ENCODE measurements at regions not wholly inside any gene's neighbourhood (a gene's known extent, or its start where the extent isn't known, plus 50 kb on each side); places are given as distances from the start of the nearest gene placed in this dataset.

DNA sequence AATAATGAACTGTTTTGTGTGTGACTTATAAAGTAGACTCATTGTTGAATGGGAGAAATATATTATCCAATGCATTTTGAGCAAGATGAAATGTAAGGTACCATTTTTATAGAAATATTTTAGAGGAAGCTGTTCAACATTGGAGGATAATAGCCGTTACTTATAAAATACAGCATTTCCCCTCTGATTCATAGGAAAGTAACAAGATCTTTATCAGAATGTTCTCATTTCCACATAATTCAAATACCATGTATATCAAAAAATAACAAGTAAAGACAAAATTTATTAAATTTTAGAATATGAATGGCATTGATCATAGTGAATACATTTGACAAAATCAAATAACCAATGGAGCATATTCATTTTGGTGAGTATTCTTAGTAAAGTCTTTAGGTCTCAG is 346.7 kb upstream of the PTGER4 start:
- no peak overlapping the region for H3K4me3 ChIP-seq (ENCODE audit: low read depth, low read length)
- TF ChIP-seq CTCF (IDR thresholded peaks at IDR 0.05; ENCODE audit: low read depth, low read length): no peak
- peak; percentile 1 for DNase-seq (ENCODE audit: low read depth, low spot score)
- in situ Hi-C loops (cut with HindIII; ENCODE audit: low sequenced_read_pairs): no loop called here

GRCh38 chr5:40331616-40332015 is 348.1 kb upstream of the PTGER4 start:
- no peak for DNase-seq (ENCODE audit: low read depth, low spot score)
- H3K4me3 ChIP-seq (ENCODE audit: low read depth, low read length): no peak overlapping the region
- in situ Hi-C loops (cut with HindIII; ENCODE audit: low sequenced_read_pairs): no loop called here
- TF ChIP-seq CTCF (IDR thresholded peaks at IDR 0.05; ENCODE audit: low read depth, low read length): no peak

DNA sequence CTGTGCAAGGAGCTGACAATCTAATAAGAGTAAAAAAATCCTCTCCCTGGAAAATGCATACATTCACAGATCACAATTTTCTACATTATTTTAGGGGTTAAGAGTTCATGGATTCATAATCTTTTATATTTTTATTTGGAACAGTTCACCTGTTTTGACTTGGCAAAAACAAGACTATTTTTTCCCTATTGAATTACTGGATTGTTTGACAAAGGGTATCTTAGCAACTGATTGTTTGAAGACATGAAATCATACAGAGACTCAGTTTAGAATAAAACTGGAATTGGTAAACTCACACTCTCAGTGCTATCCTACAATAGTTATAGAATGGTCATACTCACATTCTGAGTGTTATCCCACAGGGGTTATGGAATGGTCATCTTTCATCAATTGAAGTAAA is 358.2 kb upstream of the PTGER4 start:
- no peak for DNase-seq (ENCODE audit: low read depth, low spot score)
- no peak overlapping the region for H3K4me3 ChIP-seq (ENCODE audit: low read depth, low read length)
- in situ Hi-C loops (cut with HindIII; ENCODE audit: low sequenced_read_pairs): no loop called here
- no peak for TF ChIP-seq CTCF (IDR thresholded peaks at IDR 0.05; ENCODE audit: low read depth, low read length)

DNA sequence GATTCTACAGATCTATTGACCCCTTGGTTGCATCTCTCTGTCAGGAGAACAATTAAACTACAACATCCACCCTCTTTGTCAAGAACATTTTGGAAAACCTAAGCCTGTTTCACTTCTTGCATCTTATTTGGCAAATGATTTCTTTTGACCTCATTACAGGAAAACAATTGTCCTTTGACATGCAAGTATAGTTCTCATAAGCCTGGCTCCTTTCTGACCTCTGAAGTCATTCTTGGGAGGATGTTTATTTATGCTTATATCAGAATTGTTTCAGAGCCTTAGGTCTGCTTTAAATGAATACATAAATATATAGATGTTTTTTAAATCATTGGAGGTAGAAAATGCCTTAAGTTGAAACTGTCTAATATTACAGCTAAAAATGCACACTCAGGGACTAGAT is 361.3 kb upstream of the PTGER4 start:
- no peak overlapping the region for H3K4me3 ChIP-seq (ENCODE audit: low read depth, low read length)
- in situ Hi-C loops (cut with HindIII; ENCODE audit: low sequenced_read_pairs): no loop called here
- no peak for TF ChIP-seq CTCF (IDR thresholded peaks at IDR 0.05; ENCODE audit: low read depth, low read length)
- no peak for DNase-seq (ENCODE audit: low read depth, low spot score)

DNA sequence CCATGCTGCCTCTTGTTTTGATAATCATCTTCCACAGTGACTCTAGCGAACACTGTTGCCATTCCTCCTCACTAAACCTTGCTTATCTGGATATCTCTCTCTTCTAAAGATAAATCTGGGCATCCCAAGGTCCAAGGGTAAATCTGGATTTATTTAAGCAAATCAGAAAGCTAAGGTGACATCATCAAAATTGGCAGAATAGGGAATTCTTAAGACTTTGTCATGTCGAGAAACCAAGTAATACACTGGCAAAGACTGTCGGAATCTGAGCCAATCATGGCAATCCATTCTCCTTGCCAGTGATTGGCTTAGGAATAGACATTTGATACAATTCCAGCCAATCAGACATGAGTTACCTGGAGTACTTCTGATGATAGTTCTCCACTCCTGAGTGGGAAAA is 362.7 kb upstream of the PTGER4 start:
- no peak for DNase-seq (ENCODE audit: low read depth, low spot score)
- in situ Hi-C loops (cut with HindIII; ENCODE audit: low sequenced_read_pairs): no loop called here
- TF ChIP-seq CTCF (IDR thresholded peaks at IDR 0.05; ENCODE audit: low read depth, low read length): no peak
- no peak overlapping the region for H3K4me3 ChIP-seq (ENCODE audit: low read depth, low read length)

- in situ Hi-C loops (cut with HindIII; ENCODE audit: low sequenced_read_pairs): no loop called here
- no peak for DNase-seq (ENCODE audit: low read depth, low spot score)
- H3K4me3 ChIP-seq (ENCODE audit: low read depth, low read length): no peak overlapping the region
- no peak for TF ChIP-seq CTCF (IDR thresholded peaks at IDR 0.05; ENCODE audit: low read depth, low read length)
Observed at GRCh38 chr5:40315126-40315525, 364.6 kb upstream of the PTGER4 start.

DNA sequence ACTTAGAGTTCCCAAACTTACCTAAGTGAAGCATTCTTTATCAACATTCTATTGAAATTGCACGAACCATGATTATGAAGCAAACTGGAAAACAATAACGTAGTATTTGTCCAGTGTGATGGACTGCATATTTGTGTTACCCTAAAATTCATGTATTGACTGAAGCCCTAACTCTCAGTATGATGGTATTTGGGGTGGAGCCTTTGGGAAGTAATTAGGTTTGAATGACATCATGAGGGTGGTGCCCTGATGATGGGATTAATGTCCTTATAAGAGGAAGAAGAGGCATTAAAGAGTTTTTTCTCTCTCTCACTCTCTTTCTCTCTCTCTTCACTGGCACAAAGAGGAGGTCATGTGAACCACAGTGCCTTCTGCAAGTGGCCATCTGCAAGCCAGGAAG is 365.4 kb upstream of the PTGER4 start:
- TF ChIP-seq CTCF (IDR thresholded peaks at IDR 0.05; ENCODE audit: low read depth, low read length): no peak
- in situ Hi-C loops (cut with HindIII; ENCODE audit: low sequenced_read_pairs): no loop called here
- no peak for DNase-seq (ENCODE audit: low read depth, low spot score)
- no peak overlapping the region for H3K4me3 ChIP-seq (ENCODE audit: low read depth, low read length)
